Adrenal gland (tissue), 9 donors: ENCODE measurements at regions not wholly inside any gene's neighbourhood (a gene's known extent, or its start where the extent isn't known, plus 50 kb on each side); places are given as distances from the start of the nearest gene placed in this dataset.

Source experiments
- DNase-seq, 7 donors: peaks; one replicate each; pipeline ENCODE4 v3.0.0-alpha.2; 2019 to 2020
- H3K27ac ChIP-seq, 5 donors: fragments of 200-600 bp; sonication (generic) in 4 of 5; 1 replicate in 3 of 5; 2 replicates in 2 of 5; pipeline versions ENCODE4 v1.5.1 to v1.8.0; 2016 to 2020; ENCODE audit warnings: mild to moderate bottlenecking in 1 of 5
- H3K27me3 ChIP-seq: fragments of 200-600 bp; 2 replicates; pipeline ENCODE4 v1.8.0; 2021
- H3K36me3 ChIP-seq, 2 donors: fragments of 200-600 bp; replicated peaks in 1 of 2; 1 replicate in 1 of 2; 2 replicates in 1 of 2; pipeline versions ENCODE4 v1.5.1 to v1.8.0; 2018 to 2022
- H3K4me1 ChIP-seq, 2 donors: fragments of 200-600 bp; replicated peaks in 1 of 2; 1 replicate in 1 of 2; 2 replicates in 1 of 2; pipeline versions ENCODE4 v1.5.1 to v1.8.0; 2018 to 2021
- H3K4me3 ChIP-seq, 4 donors: fragments of 200-600 bp; sonication (generic) in 3 of 4; one replicate each; pipeline ENCODE4 v1.5.1; 2016 to 2018
- H3K9me3 ChIP-seq, 3 donors: fragments of 200-600 bp; sonication (generic) in 1 of 3; replicated peaks in 1 of 3; 1 replicate in 2 of 3; 2 replicates in 1 of 3; pipeline versions ENCODE4 v1.5.1 to v1.8.0; 2016 to 2021
- CTCF ChIP-seq, 6 experiments: fragments of 450-650 bp in 4 of 6; fragments of 200-600 bp in 2 of 6; sonication (generic) in 1 of 6; IDR thresholded peaks; 1 replicate in 5 of 6; 2 replicates in 1 of 6; pipeline versions ENCODE4 v1.5.1 to v1.8.0; 2016 to 2021; ENCODE audit warnings: antibody characterized with exemption in 6 of 6, mild to moderate bottlenecking in 2 of 6, moderate library complexity in 1 of 6
- POLR2A ChIP-seq, 2 donors: fragments of 450-650 bp; IDR thresholded peaks; one replicate each; pipeline ENCODE4 v1.6.1; 2017; ENCODE audit warnings: antibody characterized with exemption in 2 of 2, mild to moderate bottlenecking in 2 of 2, moderate library complexity in 1 of 2
- WGBS, 4 donors: extraction: QIAGEN DNeasy Blood & Tissue Kit in 2 of 4; methylation state at CpG; one replicate each; pipeline versions ENCODE4 v1.1.5 to v1.1.7; 2013 to 2017; 5-methylcytosine and 5-hydroxymethylcytosine counted together
- intact Hi-C, 2 donors: fragments of 100-400 bp; cut with DNase I; formaldehyde crosslinking; loops; one replicate each; pipeline versions ENCODE4 v1.14.1 to v1.15.0; 2022 to 2023
- donor health status: healthy with polysubstance abuse.
- donor health status: Bipolar disorder and iron deficiency.
- donor health status: DM: yes; HTN: yes; CAD: no.
- donor health status: DM: no; HTN: no; CAD: no.
- donor health status: DM: no; HTN: no; CAD: no.

GRCh38 chr5:116881921-116882531, 307.4 kb upstream of the SEMA6A start:
- TF ChIP-seq POLR2A (IDR thresholded peaks at IDR 0.05) (no peak), CTCF (IDR thresholded peaks at IDR 0.05) (no peak)
- no peak overlapping the region for H3K27ac ChIP-seq
- WGBS, 4 donors: 84 to 89% (median 85%) methylated on average over 3 of the region's 3 CpGs
- no peak overlapping the region for H3K4me3 ChIP-seq
- H3K27me3 ChIP-seq: no peaks in the 10 kb centered on the region
- intact Hi-C loops: no loop called here
- no peak for DNase-seq
- H3K36me3 ChIP-seq: no peaks in the 10 kb centered on the region
- H3K4me1 ChIP-seq: no peaks in the 10 kb centered on the region
- no peaks in the 10 kb centered on the region for H3K9me3 ChIP-seq

GRCh38 chr5:116880601-116881000, 306.0 kb upstream of the SEMA6A start:
- H3K9me3 ChIP-seq: no peaks in the 10 kb centered on the region
- no peak for DNase-seq
- no peaks in the 10 kb centered on the region for H3K4me1 ChIP-seq
- no peaks in the 10 kb centered on the region for H3K36me3 ChIP-seq
- intact Hi-C loops: no loop called here
- H3K27ac ChIP-seq: no peak overlapping the region
- WGBS, 4 donors: 64 to 79% (median 75%) methylated on average over 1 of the region's 1 CpG
- no peak overlapping the region for H3K4me3 ChIP-seq
- no peaks in the 10 kb centered on the region for H3K27me3 ChIP-seq
- no peak for TF ChIP-seq POLR2A (IDR thresholded peaks at IDR 0.05)
- no peak for TF ChIP-seq CTCF (IDR thresholded peaks at IDR 0.05)

GRCh38 chr5:116880150-116880549, 305.5 kb upstream of the SEMA6A start:
- H3K27me3 ChIP-seq: no peaks in the 10 kb centered on the region
- DNase-seq: no peak
- intact Hi-C loops: no loop called here
- TF ChIP-seq CTCF (IDR thresholded peaks at IDR 0.05): no peak
- TF ChIP-seq POLR2A (IDR thresholded peaks at IDR 0.05): no peak
- H3K27ac ChIP-seq: no peak overlapping the region
- H3K4me3 ChIP-seq: no peak overlapping the region
- H3K36me3 ChIP-seq: no peaks in the 10 kb centered on the region
- no peaks in the 10 kb centered on the region for H3K9me3 ChIP-seq
- no peaks in the 10 kb centered on the region for H3K4me1 ChIP-seq

- WGBS, 4 donors: 62 to 77% (median 68%) methylated on average over 3 of the region's 3 CpGs
- no peaks in the 10 kb centered on the region for H3K36me3 ChIP-seq
- no peak overlapping the region for H3K4me3 ChIP-seq
- no peaks in the 10 kb centered on the region for H3K9me3 ChIP-seq
- no peak overlapping the region for H3K27ac ChIP-seq
- H3K27me3 ChIP-seq: no peaks in the 10 kb centered on the region
- DNase-seq: no peak
- intact Hi-C loops: no loop called here
- H3K4me1 ChIP-seq: no peaks in the 10 kb centered on the region
- TF ChIP-seq CTCF (IDR thresholded peaks at IDR 0.05): no peak
- no peak for TF ChIP-seq POLR2A (IDR thresholded peaks at IDR 0.05)
These were observed 301.7 kb upstream of the SEMA6A start for GRCh38 chr5:116876240-116876840.
